Activated effector memory CD4-positive, alpha-beta T cell treated with anti-CD3 and anti-CD28 coated beads, Interleukin-2, amount 50 U/mL, for 16 hours (primary cell): ENCODE measurements at regions not wholly inside any gene's neighbourhood (a gene's known extent, or its start where the extent isn't known, plus 50 kb on each side); places are given as distances from the start of the nearest gene placed in this dataset.
"Not testable (repeated sequence)": the region's sequence is repeated elsewhere in the genome, so short reads cannot be mapped to it uniquely, and the experiment has no call there.

Source experiments
- DNase-seq: peaks from one replicate; pipeline ENCODE4 v3.0.0-alpha.2; 2020

DNA sequence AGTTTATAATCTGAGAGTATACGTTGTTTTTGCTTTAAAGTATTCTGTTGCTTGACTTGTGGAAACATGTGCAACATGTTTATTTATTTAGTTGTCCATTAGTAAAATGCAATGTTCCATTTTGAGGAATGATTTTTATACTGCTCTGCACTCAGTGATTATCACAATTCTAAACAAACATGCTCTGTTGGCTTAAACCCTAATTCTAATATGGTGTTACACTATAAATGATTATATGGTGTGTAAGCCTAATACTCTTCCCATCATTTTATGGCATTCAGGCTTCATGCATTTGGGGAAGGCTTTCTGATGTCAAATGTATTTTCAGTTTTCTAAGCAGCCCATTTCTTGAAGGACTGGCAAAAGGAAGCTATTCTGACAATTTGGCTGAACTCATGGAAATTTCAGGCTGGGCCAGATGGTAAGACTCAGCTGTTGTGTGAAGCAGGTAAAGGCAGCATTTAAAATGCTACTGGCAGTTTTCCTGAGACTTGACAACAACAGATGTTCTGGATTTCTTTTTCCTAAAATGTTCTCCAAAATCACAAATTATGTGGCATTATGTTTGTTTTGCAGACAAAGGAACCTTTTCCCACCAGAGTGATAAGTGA lies 336.7 kb upstream of the GNPDA2 start:
- DNase-seq, result no peak

DNA sequence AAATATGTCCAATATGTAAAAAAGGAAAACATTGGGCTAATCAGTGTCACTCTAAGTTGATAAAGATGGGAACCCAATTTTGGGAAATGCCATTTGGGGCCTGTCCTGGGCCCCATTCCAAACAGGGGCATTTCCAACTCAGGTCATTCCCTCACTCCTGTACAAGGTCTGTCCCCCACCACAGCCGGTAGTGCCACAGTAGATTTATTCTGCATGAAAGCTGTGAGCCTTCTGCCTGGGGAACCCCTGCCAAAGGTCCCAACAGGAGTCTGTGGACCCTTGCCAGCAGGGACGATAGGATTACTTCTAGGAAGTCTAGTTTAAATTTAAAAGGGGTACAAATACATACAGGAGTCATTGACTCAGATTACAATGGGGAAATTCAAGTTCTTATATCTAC lies 317.6 kb upstream of the GNPDA2 start:
- no peak for DNase-seq

DNA sequence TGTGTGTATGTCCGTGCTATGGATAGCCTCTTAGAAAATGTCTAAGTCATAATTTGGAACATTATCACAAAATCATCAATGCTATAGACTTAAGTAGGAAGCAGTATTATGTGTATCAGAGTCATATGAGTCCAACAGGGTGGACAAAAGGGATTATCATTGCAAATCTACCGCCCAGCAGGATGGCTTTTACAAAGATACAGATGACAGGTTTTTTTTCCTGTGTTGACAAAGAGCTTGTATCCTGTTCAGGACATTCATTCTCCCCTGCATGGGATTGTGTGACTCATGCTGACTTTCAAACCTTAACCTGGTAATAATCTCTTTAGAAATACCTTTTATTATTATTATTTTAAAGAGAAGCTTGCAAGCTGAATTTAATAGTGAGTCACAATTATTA lies 310.3 kb upstream of the GNPDA2 start:
- DNase-seq, result no peak

DNA sequence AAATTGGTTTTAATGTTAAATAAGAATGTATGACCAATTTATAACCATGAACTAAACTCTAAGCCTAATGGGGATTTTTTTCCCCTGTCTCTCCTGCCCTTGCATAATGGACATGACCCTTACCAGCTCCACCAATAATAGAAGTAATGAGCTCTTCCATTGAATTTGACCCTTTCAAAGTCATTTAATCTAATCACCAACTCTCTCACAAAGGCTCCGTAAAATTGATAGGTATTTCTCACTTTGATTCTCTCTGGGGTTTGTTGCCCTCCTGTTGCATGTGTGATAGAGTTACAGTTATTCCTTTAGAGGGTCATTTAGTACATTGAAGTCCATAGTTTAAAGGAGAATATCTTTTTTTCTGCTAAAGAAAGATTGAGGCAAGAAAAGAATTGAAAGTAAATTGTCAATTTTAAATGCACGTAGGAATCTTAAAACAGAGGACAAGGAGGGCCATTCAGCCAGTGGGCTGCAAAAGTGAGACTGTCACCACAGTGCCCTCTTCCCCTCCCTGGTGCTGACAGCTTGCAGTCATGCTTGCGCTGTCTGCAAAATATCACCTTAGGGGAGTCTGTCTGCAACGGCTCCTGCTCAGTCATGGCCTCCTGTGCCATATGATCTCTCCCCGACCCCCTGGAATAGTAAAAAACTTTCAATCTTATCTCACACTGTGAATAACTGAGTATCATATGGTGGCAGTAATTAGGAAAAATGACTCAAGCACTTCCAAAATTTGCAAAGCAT lies 307.5 kb upstream of the GNPDA2 start:
- DNase-seq, result no peak

DNA sequence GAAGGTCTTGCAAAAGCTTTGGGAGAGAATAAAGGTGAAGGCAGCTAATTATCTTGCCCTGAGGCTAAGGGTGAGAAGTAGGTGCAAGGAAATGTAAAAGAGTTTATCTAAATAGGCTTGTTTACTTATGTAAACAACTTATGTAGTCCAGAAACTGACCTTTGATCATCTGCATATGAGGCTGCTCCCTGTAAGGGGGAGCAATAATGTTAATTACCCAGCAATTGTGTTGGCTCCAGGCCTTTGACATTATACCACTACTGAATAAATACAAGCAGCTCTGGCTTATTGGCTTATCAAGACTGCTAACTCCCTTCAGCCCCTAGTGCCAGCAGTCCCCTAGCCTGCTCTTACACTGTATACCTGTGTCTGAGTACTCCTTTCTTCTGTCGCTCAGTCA lies 303.7 kb upstream of the GNPDA2 start:
- no peak for DNase-seq

DNA sequence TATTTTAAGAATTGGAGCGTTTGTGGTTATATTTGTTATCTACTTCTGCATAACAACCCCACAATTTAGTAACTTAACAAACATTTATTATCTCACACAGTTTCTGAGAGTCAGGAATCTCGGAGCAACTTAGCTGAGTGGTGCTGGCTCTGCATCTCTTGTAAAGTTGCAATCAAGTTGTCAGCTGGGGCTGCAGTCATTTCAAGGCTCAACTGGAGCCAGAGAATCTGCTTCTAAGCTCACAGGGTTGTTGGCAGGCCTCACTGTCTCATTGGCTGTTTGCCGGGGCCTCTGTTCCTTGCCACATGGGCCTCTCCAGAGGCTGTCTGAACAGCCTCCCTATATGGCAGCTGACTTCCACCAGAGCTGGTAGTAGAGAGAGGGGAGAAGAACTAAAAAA lies 281.2 kb upstream of the GNPDA2 start:
- no peak for DNase-seq

DNA sequence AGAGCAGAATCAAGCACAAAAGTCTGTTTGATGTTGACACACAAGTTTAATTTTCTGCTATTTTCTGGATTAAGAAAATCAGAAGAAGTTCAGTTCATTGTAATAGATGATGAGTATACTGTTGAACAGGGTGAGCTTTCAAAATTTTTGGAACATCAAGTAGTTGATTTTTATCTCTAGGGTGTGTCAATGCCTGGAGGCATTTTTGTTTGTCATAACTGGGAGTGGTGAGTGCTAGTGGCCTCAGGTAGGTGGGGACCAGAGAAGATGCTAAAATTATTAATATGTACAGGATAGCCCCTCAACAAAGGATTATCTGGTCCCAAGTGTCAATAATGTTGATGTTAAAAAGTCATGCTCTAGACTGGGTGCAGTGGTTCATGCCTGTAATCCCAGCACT lies 279.7 kb upstream of the GNPDA2 start:
- no peak for DNase-seq

DNA sequence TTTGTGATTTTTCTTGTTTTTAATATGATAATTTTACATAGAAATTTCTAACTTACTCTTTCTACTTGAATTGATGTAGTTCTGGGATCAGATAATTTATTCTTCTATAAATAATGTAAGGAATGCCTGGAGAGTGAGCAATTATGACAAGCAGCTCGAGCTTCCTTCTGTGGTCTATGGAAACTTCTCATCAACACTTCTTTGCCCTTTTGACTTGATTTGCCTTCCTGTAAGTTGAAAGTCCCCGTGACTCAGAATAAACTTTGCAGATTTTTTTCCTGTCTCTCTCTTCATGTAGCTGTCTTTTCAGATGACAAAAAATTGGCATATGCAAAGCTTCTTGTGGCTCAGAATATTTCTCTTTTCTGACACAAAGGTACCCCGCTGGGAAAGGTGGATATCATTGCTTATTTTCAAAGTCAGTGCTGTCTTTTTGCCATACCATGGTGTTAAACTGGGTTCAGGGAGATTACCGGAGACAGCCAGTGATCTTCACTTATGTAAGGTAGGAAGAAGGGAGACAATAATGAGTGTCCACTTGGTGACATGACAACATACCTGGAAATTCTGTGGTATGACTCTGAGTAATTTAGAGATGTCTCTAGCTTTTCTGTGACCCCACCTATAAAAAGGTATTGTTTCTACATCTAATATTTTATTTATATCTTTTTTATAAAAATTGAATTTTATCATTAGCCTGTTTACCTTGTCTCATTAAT lies 278.6 kb upstream of the GNPDA2 start:
- no peak for DNase-seq

DNA sequence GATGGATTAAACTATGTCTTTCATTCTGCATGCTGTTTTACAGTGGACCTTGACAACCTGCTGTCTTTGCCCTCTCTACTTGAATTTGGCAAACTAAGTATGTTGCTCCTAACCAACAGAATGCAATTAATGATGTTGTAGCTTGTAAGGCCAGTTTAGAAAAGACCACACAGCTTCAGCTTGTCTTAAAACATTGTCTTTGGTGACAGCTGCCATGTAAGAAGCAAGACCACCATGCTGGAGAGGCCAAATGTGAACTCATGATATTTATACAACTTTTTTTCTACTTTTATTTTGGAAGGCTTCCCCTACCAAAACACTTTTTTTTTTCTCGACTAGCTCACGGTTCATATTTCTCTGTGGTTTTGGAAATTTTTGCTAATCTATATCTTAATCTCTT lies 278.0 kb upstream of the GNPDA2 start:
- DNase-seq, result no peak

DNA sequence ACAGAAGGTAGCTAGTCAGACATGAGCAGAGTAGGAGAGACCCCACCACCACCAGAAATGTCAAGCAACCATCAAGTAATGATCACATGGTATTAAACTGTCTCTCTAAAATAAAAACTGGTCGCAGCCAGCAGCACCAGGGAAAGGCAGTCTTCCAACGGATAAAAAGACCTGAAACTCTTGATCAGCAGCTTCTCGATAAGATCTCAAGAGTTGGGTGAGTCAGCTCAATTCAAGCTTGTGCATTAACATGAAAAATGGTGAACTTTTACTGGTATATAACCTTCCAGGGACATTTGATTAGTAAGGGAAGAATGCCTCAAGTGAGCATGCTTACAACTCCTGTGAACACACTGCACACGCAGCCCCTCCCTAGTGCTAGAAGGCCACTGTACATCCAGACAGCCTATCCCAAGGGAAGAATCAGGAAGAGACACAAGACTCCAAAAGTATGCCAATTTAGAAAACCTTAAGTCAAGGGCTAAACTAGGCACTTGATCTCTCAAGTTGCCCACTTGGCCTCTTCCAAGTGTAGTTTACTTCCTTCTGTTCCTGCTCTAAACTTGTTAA lies 270.0 kb upstream of the GNPDA2 start:
- DNase-seq, result no peak

DNA sequence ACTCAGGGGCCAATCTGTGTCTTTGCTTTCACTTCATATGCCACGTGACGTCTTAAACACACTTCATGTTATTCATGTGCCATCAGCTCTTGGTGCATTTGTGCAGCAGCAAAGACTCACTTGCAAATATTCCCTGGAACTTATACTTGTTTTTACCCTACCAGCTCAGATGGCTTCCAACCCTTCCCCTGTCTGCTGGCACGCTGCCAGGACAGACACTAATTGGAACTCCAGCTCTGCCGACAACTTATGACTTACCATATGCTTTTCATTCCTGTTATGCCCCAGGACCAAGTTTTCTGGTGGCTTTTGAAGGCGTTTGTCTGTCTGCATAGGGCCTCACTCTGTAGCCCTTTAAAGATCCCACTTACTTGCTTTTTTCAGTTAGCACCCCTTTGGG lies 261.7 kb upstream of the GNPDA2 start:
- no peak for DNase-seq

DNA sequence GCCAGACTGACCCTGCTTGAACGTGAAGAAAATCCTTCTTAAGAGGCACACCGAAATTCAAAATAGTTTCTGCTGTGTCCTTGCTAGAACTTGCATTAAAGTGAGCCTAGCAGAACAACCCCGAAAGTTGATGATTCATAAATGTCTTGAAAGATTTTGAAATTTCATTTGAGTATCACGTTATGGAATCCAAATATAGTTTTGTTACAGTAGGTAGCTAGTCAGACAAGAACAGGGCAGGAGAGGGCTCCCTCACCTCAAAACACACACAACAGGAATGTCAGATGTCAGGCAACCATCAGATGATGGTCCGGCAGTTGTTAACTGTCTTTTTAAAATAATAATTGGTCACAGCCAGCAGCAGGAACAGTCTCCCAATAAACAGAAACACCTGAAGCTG lies 259.6 kb upstream of the GNPDA2 start:
- DNase-seq, result no peak

DNA sequence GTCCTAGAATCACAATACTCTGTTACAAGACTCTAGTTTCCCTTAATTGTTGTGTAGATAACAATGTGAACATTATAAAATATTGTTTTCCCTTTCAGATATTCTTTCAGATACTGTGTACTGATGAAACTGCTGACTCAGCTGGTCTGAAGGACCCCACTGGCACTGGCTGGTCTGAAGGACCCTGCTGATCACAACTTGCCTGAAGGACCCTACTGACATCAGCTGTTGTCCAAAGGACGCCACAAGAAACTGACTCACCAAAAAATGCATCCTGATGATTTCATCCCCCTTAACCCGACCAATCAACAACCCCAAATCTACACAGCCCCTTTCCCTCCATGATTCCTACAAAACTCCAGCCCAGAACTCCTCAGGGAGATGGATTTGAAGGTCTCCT lies 258.8 kb upstream of the GNPDA2 start:
- no peak for DNase-seq

DNA sequence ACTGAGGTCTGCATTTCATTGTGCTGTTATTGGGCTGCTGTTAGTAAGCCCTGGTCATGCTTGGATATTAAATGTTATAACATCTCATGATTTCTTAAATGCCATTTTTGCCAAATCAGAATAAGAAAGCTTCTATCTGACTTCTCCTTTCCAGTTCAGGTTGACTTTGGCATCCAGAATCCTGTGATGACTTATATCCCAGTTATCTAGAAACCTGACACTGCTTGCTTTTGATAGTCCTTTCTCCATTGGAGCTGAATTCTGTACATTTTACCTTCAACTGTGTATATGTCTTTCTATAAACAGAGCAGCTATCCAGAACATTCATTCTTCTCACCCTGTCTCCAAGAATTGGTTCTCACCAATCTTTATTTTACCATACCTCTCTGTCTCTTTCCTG lies 257.7 kb upstream of the GNPDA2 start:
- no peak for DNase-seq

DNA sequence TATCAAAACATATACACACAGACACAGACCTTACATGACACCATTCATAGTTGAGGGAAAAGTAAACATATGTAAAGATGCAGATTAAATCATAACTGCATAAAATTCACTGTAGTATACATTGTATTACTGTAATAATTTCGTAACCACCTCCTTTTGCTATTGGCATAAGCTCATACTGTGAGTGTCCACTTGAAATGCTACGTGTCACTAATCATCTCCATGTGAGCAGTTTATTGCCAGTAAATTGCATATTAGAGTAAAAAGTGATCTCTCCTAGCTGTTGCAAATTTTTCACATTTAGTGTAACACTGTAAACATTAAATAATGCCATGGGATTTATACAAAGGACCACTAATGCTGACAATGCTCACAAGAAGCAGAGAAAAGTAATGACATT lies 256.7 kb upstream of the GNPDA2 start:
- DNase-seq, result no peak

DNA sequence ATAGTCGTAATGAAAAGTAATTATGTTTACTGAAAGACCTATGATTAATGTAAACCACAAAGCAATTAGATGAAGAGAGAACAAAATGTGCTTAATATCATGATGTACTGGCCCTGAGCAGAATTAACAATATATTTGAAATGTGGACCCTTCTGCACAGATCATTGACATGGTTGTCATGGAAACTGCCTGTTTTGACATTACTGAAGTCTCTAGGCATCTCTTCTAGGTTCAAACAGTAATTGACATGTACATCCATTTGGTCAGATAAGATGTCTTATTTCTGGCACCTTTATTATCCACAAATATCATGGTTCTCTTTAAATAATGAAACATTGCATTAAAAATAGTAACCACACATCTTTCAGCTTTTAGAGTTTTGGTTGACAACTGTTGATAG lies 251.7 kb upstream of the GNPDA2 start:
- no peak for DNase-seq

DNA sequence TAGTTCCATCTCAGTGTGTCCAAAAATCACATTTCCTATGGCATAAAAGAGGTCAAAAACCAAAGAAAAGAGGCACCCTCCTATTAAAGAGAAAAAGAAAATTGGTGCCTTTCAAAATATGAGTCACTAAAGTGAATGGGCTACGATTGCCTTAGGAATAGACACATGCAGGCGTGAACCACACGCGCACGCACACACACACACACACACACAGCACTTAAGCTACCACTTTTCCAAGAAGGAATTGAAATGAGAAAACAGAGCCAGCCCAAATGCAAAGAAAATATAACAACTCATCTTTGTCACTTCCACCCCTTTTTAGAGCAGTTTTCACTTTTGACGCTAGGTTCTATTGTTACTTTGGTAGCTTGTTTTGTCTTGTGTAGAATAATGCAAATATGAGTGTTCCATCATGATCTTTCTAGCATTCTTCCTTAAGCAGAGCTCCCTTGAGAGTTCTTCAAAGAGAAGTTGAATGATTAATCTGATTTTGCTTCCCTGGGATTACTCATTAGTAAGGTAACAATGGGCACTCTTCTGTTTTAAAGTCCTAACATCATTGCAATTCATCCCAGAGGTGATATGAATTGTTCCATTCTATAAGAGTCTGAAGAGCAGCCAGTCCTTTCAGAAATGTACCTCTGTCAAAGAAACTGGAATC lies 239.2 kb upstream of the GNPDA2 start:
- no peak for DNase-seq

DNA sequence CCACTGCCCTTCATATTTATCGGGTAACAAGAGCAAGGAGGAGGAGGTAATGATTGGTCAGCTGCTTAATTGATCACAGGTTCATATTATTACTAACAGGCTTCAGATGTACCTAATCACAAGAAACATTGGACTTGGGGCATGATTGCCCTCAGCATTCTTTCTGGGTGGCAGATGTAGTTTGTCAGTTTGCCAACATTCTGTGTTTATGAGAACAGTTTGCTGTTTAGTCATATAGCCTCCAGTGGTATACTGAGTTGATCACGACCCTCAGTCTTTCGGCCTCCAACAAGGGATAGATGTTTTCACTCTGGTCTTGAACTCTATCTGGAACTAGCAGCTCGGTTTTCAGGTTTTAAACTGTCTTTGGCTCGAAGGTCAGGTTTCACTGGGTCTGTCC lies 237.7 kb upstream of the GNPDA2 start:
- not testable (repeated sequence) for DNase-seq

DNA sequence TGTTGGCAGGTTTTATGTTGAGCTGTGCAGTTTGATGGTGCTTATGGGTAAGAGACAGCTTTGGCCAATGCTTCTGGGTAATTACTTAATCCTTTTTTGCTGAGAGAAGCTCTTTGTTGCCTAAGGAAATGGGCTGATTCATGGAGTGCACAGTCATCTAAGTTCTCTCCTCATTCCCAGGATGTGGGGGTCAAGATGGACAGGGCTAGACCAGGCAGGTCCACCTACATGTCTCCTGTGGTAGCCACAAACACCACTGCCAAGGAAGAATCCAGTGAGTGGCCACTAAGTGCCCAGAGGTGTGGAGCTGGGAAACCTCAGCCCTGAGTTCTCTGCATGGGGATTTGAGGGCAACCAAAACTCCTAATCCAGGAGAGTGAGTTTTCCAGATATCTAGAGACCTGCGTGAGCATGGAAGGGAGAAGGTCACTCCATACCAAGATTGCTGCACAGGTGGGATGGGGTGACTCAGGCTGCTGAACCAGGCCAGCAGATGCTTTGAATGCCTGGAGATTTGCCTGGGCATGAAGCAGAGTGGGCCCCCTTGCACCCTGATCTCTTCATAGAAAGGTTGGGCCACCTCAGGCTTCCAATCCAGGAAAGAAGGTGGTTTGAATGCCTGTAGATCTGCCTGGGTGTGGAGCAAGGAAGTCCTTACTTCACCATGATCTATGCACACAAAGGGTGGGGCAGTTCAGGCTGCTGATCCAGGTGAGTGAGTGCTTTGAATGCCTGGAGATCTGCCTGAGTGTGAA lies 234.8 kb upstream of the GNPDA2 start:
- DNase-seq, result no peak

DNA sequence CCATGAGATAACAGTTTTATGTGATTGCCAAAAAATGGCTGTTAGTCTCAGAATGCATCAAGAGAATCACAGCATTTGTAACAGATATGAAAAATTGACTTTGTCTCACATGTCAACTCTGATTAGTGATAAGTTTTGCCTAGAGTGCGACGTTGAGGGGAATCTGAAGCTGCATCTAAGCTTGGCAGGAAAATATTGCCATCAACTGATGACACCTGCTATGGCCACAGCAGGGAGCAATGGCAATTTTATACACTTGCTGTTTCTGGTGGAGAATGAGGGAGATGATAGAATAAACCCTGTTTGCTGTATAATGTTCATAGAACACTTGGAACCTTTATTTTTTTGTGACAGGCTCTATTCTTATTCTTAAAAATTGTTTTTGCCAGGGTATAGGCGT lies 205.4 kb upstream of the GNPDA2 start:
- DNase-seq, result no peak

DNA sequence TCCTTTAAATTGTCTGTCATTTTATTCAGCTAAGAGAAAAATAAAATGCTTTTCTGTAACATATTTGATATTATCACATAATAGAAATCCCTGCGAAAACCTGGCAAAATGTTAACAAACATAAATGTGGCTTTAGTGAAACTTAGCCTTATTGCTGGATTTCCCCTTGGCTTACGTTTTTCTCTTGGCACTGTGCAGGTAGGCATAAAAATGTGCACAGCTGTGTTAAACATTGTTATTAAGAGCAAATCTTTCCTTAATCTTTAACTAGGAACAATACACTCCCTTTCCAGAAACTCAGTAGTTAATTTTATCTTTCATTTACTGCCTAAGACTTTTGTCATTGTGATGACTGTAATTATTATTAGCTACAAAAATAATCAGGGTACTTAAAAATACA lies 202.4 kb upstream of the GNPDA2 start:
- no peak for DNase-seq
